NCI-H446 (cell line): ENCODE measurements at regions not wholly inside any gene's neighbourhood (a gene's known extent, or its start where the extent isn't known, plus 50 kb on each side); places are given as distances from the start of the nearest gene placed in this dataset.

Experiments
- DNase-seq, 2 experiments: peaks; one replicate each; lab custom pipeline; 2025; lab: John Stamatoyannopoulos, UW

DNA sequence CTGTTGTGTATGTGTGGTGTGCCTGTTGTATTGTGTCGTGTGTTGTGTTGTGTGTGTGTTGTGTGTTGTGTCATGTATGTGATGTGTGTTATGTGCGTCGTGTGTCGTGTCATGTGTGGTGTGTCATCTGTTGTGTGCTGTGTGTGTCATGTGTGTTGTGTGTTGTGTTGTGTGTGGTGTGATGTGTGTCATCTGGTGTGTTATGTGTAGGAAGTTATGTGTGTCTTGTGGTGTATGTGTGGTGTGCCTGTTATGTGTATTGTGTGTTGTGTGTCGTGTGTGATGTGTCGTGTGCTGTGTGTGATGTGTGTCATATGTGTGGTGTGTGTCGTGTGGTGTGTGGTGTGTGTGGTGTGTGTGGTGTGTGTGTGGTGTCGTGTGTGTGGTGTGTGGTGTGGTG lies 145.2 kb downstream of the DNAJB6 start:
- DNase-seq: no peak

DNA sequence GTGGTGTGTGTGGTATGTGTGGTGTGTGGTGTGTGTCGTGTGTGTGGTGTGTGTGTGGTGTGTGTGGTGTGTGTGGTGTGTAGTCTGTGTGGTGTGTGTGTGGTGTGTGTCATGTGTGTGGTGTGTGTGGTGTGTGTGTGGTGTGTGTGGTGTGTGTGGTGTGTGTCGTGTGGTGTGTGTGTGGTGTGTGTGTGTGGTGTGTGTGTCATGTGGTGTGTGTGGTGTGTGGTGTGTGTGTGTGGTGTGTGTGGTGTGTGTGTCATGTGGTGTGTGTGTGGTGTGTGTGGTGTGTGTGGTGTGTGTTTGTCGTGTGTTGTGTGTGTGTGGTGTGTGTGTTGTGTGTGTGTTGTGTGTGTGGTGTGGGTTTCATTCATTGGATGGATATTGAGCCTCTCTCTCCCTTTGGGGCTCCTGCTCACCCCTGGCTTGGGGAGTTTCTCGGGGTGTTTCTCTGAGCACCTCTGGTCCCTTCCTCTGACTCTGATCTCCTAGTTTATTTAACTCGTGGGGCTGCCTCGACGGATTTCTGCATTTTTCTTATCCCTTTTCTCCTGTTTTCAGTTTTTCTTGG lies 145.8 kb downstream of the DNAJB6 start:
- DNase-seq: no peak

DNA sequence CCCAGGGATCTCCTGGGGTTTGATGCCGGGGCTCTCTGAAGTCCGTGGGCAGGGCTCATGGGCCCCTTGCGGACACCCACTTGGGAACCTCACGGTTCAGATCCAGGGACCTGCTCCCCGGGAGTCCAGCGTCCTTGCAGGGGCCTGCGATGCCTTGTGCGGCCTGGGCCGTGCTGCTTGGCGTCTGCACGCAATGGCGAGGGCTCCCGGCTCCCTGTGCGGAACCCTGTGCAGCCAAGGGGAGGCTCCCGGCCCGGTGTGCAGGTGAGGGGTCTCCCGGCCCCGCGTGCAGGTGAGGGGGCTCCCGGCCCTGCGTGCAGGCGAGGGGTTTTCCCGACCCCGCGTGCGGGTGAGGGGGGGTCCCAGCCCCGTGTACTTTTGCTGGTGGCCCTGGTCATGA lies 146.7 kb downstream of the DNAJB6 start:
- DNase-seq: no peak

DNA sequence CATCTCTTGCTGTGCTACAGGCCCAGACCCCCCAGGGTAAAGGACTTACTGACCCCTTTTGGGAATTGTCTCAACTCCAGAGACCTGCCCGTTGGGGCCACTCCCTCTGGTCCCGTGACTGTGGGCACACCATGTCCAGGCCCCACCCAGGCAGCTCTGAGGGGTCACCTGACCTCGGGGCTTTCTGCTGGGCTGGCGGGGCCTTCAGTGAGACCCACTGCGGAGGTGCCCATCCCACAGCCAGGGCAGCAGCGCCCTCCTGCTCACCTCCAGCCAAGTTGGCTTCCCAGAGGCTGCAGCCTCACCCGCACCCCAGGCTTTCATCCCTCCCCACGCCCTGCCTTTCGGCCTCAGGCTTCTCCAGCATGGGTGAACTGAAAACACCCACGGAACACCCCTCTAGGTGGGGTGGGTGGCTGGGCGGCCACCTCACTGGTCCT lies 147.2 kb downstream of the DNAJB6 start:
- no peak for DNase-seq

DNA sequence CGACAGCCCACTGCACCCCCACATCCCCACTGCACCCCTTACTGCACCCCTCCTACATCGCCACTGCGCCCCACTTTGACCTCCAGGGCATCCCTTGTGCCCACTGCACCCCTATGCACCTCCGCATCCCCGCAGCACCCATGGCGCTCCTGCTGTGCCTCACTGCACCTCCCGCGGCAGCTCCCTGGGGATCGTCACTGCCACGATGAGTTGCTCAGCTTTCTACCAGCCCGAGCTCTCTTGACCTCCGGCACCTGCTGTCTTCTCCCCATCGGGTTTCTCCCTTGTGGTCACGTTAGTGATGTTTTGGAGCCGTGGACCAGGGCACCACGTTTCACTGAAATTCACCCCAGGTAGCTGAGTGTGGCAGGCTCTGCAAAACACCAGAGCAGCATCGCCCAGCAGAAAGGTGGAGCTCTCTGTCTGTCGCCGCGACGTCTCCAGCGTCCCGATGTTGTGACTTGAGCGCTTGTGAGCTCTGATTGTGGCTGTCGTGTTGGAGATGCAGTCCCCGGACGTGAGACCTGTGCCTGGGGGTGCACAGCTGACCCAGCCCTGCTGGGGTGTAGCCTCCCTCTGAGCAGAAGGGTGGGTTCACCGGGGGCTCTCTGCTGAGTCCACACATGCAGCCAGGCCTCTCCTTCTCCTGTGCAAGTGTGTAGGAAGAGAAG lies 147.7 kb downstream of the DNAJB6 start:
- no peak for DNase-seq

DNA sequence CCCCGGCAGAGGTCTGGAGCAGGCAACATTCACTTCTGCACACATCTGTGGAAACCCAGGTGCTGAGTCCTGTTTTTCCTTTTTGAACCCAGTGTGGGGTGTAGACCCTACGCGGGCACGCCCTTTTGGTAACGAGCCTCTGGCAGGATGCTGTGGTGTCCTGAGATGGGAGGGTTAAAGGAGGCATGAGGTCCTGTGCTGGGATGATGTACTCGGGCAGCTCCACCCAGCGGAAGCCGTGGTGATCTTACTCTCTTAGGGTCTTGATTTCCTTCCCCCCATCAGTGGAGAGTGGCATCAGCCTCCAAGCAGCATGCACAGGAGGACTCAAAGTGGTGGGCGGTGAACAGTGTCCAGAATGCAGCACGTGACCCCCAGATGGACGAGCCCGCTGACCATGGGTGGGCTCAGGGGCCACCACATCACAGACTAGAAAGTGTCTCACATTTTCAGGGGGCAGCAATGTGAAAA lies 148.6 kb downstream of the DNAJB6 start:
- DNase-seq: no peak

DNA sequence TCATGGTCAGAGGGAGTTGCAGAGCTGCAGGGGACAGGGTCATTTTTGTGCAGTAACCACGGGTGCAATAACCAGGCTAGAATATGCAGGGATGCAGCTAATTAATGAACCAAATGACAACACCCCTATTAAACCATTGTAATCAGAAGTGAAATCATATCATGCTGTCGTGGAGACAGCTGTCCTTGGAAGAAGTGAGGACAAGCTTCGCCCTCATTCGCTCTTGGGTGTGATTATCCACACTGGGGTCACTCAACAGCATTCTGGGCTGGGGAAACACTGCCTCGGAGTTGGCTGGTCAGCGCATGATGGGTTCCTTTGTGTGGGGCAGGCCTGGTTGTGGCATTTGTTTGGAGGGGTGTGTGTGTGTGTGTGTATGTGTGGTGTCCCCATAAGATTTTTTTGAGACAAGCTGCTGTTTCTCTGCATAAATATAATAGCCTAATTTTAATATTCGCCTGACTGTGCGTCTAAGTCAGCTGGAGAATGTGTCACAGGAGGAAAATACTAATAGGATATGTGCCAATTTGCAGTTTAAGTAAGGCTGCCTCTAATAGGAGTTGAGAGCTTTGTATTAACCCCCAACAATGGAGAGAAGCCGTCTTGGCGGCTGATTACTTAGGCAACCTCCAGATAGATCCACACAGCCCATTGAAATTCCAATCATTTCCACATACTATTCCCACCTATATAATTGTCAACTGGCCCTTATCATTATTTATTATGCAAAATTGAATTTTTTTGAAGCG lies 149.4 kb downstream of the DNAJB6 start:
- DNase-seq: no peak

DNA sequence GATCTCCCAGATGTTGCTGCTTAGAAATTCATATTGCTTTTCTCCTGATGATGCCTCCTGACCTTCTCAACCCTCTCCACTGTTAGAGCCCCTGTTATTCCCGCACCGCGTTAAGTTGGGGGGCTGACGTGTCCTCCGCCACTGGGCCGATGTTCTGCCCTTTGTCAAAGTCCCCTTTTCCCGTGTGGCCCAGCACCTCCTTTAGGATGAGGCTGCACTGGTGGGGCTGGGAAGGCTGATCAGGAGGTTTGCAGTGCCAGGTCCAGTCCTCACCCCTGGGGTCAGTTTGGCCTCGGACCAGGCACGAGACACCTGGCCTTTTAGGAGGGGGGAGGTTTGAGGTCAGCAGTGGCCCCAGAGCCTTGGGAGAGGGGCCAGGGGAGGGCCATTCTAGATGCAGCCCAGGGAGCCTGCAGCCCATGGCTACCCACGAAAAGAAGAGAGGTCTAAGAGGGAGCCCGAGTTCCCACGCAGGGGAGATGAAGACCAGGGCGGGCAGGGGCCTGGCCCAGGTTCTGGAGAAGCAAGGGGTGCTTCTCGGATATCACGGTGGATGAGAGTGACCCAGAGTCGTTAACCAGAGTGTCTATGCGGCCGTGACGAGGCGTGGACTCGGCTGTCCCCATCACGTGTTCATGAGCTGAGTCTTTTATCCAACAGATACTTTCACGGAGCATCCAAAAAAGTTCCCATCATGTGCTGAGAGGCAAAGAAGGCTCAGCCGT lies 150.4 kb downstream of the DNAJB6 start:
- DNase-seq: no peak

DNA sequence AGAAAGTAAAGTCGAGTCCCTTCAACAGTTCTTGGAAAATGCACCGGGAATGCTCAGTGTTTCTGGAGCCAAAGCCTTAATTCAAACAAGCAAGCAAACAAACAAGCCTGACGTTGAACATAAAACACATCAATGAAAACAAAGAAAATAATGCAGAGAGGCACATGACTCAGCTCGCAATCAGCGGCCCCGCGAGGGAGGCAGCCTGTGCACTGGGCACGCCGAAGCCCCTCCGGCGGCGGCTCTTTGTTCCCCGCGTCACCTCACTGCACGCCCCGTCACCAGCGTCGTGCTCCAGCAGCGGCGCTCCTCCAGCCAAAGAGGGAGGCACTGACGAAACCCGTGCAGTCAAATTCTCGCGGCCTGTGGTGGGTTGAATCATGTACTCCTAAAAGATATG lies 151.5 kb downstream of the DNAJB6 start:
- no peak for DNase-seq

DNA sequence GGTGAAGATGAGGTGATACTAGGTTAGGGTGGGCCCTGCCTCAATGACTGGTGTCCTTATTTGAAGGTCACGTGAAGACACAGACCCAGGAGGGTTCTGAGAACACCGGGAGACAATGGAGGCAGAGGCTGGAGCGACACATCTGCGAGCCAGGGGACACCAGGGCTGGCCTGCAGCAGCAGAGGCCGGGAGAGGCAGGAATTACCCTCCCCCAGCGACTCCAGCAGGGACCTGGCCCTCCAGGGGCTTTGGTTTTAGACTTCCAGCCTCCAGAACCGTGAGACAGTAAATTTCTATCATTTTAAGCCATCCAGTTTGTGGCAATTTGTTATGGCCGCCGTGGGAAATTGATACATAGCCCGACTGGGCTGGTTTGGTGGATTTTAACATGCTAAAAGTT lies 152.2 kb downstream of the DNAJB6 start:
- DNase-seq: no peak
